ENCODE measurements at regions not wholly inside any gene's neighbourhood (a gene's known extent, or its start where the extent isn't known, plus 50 kb on each side); places are given as distances from the start of the nearest gene placed in this dataset.

DNA sequence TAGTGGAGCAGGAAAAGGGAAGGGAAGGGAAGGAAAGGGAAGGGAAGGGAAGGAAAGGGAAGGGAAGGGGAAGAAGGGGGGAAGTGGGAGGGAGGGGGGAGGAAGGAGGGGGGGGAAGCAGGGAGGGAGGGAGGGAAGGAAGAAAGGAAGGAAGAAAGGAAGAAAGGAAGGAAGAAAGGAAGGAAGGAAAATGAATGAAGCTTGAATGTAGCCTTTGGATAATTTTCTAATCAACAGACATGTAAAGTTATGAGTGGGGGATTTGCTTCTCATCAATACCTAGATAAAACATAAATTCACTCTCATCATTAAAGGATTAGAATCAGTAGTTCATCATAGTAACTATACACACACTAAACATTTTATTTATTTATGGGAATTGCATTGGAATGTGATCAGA, 446.9 kb upstream of the FAM241A start:
- no peak for TF ChIP-seq CTCF (IDR thresholded peaks at IDR 0.05; ENCODE audit: low read depth, low read length, missing input control)
- no peak for TF ChIP-seq YY1 (IDR thresholded peaks at IDR 0.05)
- TF ChIP-seq, protein P1, sequence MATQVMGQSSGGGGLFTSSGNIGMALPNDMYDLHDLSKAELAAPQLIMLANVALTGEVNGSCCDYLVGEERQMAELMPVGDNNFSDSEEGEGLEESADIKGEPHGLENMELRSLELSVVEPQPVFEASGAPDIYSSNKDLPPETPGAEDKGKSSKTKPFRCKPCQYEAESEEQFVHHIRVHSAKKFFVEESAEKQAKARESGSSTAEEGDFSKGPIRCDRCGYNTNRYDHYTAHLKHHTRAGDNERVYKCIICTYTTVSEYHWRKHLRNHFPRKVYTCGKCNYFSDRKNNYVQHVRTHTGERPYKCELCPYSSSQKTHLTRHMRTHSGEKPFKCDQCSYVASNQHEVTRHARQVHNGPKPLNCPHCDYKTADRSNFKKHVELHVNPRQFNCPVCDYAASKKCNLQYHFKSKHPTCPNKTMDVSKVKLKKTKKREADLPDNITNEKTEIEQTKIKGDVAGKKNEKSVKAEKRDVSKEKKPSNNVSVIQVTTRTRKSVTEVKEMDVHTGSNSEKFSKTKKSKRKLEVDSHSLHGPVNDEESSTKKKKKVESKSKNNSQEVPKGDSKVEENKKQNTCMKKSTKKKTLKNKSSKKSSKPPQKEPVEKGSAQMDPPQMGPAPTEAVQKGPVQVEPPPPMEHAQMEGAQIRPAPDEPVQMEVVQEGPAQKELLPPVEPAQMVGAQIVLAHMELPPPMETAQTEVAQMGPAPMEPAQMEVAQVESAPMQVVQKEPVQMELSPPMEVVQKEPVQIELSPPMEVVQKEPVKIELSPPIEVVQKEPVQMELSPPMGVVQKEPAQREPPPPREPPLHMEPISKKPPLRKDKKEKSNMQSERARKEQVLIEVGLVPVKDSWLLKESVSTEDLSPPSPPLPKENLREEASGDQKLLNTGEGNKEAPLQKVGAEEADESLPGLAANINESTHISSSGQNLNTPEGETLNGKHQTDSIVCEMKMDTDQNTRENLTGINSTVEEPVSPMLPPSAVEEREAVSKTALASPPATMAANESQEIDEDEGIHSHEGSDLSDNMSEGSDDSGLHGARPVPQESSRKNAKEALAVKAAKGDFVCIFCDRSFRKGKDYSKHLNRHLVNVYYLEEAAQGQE (IDR thresholded peaks at IDR 0.05): no peak
- TF ChIP-seq MAX (IDR thresholded peaks at IDR 0.05): no peak
- no peak for TF ChIP-seq FOXA1 (IDR thresholded peaks at IDR 0.05)
- no peak for TF ChIP-seq ATF3 (IDR thresholded peaks at IDR 0.05)
- no peak for TF ChIP-seq TAF1 (conservative IDR thresholded peaks at IDR 0.05)

All from liver (tissue), 3 donors.